ENCODE measurements at regions not wholly inside any gene's neighbourhood (a gene's known extent, or its start where the extent isn't known, plus 50 kb on each side); places are given as distances from the start of the nearest gene placed in this dataset.
"Not testable (repeated sequence)": the region's sequence is repeated elsewhere in the genome, so short reads cannot be mapped to it uniquely, and the experiment has no call there.

GRCh38 chr1:104235141-104235540 is 485.4 kb downstream of the AMY1C start:
- intact Hi-C loops (cut with micrococcal nuclease), result no loop called here
- BruUV-seq (replicated peaks), result no TSS peak
- no peak for DNase-seq (ENCODE audit: unreplicated experiment)
- Mint-ChIP-seq H3K27ac (ENCODE audit: low read depth, unreplicated experiment) (no peak overlapping the region), H3K4me1 (ENCODE audit: insufficient read depth, unreplicated experiment) (no peaks in the 10 kb centered on the region), H3K27me3 (ENCODE audit: insufficient read depth, unreplicated experiment) (peaks cover 19% of the 10 kb centered on the region), H3K36me3 (ENCODE audit: insufficient read depth, unreplicated experiment) (no peaks in the 10 kb centered on the region), H3K4me3 (ENCODE audit: unreplicated experiment) (no peak overlapping the region), H3K9me3 (ENCODE audit: unreplicated experiment) (no peaks in the 10 kb centered on the region)
- POLR2A ChIA-PET, result no interaction called here
- no peak for TF ChIP-seq CTCF (IDR thresholded peaks at IDR 0.05; ENCODE audit: unreplicated experiment)
- CTCF ChIA-PET, result interaction anchor here (0.6 kb wide), 1 partner anchor 352 kb away, joined by 3 read pairs; no protein-coding TSS in a partner anchor

- no peak for DNase-seq (ENCODE audit: unreplicated experiment)
- H3K27me3 Mint-ChIP-seq (ENCODE audit: insufficient read depth, unreplicated experiment), result peaks cover 16% of the 10 kb centered on the region
These were observed 489.3 kb downstream of the AMY1C start for GRCh38 chr1:104238991-104239390.

GRCh38 chr1:104248385-104248784 is 498.7 kb downstream of the AMY1C start:
- ChIA-PET POLR2A (no interaction called here), CTCF (no interaction called here)
- H3K27ac Mint-ChIP-seq (ENCODE audit: low read depth, unreplicated experiment), result no peak overlapping the region
- no TSS peak for BruUV-seq (replicated peaks)
- H3K9me3 Mint-ChIP-seq (ENCODE audit: unreplicated experiment), result no peaks in the 10 kb centered on the region
- no peaks in the 10 kb centered on the region for H3K36me3 Mint-ChIP-seq (ENCODE audit: insufficient read depth, unreplicated experiment)
- intact Hi-C loops (cut with micrococcal nuclease), result no loop called here
- DNase-seq (ENCODE audit: unreplicated experiment), result no peak
- no peak for TF ChIP-seq CTCF (IDR thresholded peaks at IDR 0.05; ENCODE audit: unreplicated experiment)
- H3K27me3 Mint-ChIP-seq (ENCODE audit: insufficient read depth, unreplicated experiment), result no peaks in the 10 kb centered on the region
- no peaks in the 10 kb centered on the region for H3K4me1 Mint-ChIP-seq (ENCODE audit: insufficient read depth, unreplicated experiment)
- no peak overlapping the region for H3K4me3 Mint-ChIP-seq (ENCODE audit: unreplicated experiment)

More at GRCh38 chr1:104238991-104239390, 489.3 kb downstream of the AMY1C start:
- intact Hi-C loops (cut with micrococcal nuclease), result no loop called here
- no TSS peak for BruUV-seq (replicated peaks)
- Mint-ChIP-seq H3K9me3 (ENCODE audit: unreplicated experiment) (no peaks in the 10 kb centered on the region), H3K4me3 (ENCODE audit: unreplicated experiment) (no peak overlapping the region), H3K27ac (ENCODE audit: low read depth, unreplicated experiment) (no peak overlapping the region), H3K36me3 (ENCODE audit: insufficient read depth, unreplicated experiment) (no peaks in the 10 kb centered on the region), H3K4me1 (ENCODE audit: insufficient read depth, unreplicated experiment) (no peaks in the 10 kb centered on the region)
- ChIA-PET POLR2A (no interaction called here), CTCF (no interaction called here)
- no peak for TF ChIP-seq CTCF (IDR thresholded peaks at IDR 0.05; ENCODE audit: unreplicated experiment)

- H3K36me3 Mint-ChIP-seq (ENCODE audit: insufficient read depth, unreplicated experiment), result no peaks in the 10 kb centered on the region
- POLR2A ChIA-PET, result no interaction called here
- no peak overlapping the region for H3K27ac Mint-ChIP-seq (ENCODE audit: low read depth, unreplicated experiment)
- BruUV-seq (replicated peaks), result no TSS peak
- intact Hi-C loops (cut with micrococcal nuclease), result no loop called here
- H3K9me3 Mint-ChIP-seq (ENCODE audit: unreplicated experiment), result no peaks in the 10 kb centered on the region
- no peaks in the 10 kb centered on the region for H3K27me3 Mint-ChIP-seq (ENCODE audit: insufficient read depth, unreplicated experiment)
- no peak for TF ChIP-seq CTCF (IDR thresholded peaks at IDR 0.05; ENCODE audit: unreplicated experiment)
- no peak for DNase-seq (ENCODE audit: unreplicated experiment)
- no peaks in the 10 kb centered on the region for H3K4me1 Mint-ChIP-seq (ENCODE audit: insufficient read depth, unreplicated experiment)
- CTCF ChIA-PET, result no interaction called here
- H3K4me3 Mint-ChIP-seq (ENCODE audit: unreplicated experiment), result no peak overlapping the region
These were observed 509.8 kb downstream of the AMY1C start for GRCh38 chr1:104259481-104259880.

GRCh38 chr1:104263110-104263509 is 513.4 kb downstream of the AMY1C start:
- H3K9me3 Mint-ChIP-seq (ENCODE audit: unreplicated experiment); POLR2A ChIA-PET: not testable (repeated sequence)
- CTCF ChIA-PET, result interaction anchor here (0.6 kb wide), 1 partner anchor 11 kb away, joined by 3 read pairs; no protein-coding TSS in a partner anchor

More at GRCh38 chr1:104263110-104263509, 513.4 kb downstream of the AMY1C start:
- DNase-seq (ENCODE audit: unreplicated experiment); H3K27ac Mint-ChIP-seq (ENCODE audit: low read depth, unreplicated experiment); intact Hi-C loops (cut with micrococcal nuclease); BruUV-seq (replicated peaks); H3K4me1 Mint-ChIP-seq (ENCODE audit: insufficient read depth, unreplicated experiment); H3K27me3 Mint-ChIP-seq (ENCODE audit: insufficient read depth, unreplicated experiment); H3K4me3 Mint-ChIP-seq (ENCODE audit: unreplicated experiment); H3K36me3 Mint-ChIP-seq (ENCODE audit: insufficient read depth, unreplicated experiment): not testable (repeated sequence)

Data from MCF 10A (cell line).